BE2C (cell line): ENCODE measurements at regions not wholly inside any gene's neighbourhood (a gene's known extent, or its start where the extent isn't known, plus 50 kb on each side); places are given as distances from the start of the nearest gene placed in this dataset.
"Not testable (repeated sequence)": the region's sequence is repeated elsewhere in the genome, so short reads cannot be mapped to it uniquely, and the experiment has no call there.

ENCODE experiments used
- DNase-seq: peaks from one replicate; pipeline ENCODE4 v3.0.0-alpha.2; 2020
- H3K27me3 ChIP-seq: fragments of 250-450 bp; sonication (Bioruptor Pico); 2 replicates; pipeline ENCODE4 v1.5.1; 2020; ENCODE audit warnings: mild to moderate bottlenecking
- H3K36me3 ChIP-seq: fragments of 250-450 bp; sonication (Bioruptor Pico); 2 replicates; pipeline ENCODE4 v1.5.1; 2020; ENCODE audit warnings: mild to moderate bottlenecking
- H3K4me1 ChIP-seq: fragments of 250-450 bp; sonication (Bioruptor Pico); 2 replicates; pipeline ENCODE4 v1.5.1; 2020
- H3K4me3 ChIP-seq: 2 replicates; pipeline ENCODE4 v1.5.1; 2011; ENCODE audit warnings: low read depth, low read length
- H3K9me3 ChIP-seq: fragments of 250-450 bp; sonication (Bioruptor Pico); 2 replicates; pipeline ENCODE4 v1.5.1; 2020
- TF ChIP-seq, protein P1 (sequence below): IDR thresholded peaks from 2 replicates; pipeline ENCODE4 v1.5.1; 2012; ENCODE audit warnings: mild to moderate bottlenecking, low read depth, low read length

DNA sequence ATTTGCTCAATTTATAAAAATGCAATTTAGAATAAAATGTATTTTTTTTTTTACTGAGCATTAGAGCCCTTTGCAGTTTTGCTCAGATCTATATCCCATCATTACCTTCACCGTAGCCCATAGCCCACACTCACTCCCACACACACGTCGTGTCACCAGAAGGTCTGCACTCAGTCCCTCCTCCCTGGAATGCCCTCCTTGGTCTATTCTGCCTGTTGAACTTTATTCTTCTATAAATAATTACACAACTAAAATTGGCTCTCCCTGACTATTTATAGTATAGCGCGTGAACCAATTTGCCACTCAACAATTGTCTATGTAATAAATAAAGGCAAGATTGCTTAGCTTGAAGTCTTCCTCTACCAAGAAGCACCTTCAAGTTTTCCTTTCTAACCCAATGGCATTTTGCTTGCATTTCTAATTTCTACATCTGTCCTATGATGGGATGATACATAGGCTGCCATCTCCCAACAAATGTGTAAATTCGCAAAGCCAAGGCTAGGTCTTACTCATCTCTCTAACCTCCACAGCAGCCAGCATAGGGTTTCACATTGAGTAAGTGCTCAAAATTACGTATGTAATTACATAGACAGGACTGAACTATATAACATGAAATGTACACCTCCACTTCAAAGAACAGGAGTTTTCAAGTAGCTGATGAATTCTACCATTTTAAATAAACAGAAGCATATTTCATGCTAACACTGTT, 172.0 kb upstream of the HES1 start:
- Histone ChIP-seq H3K9me3 (no peaks in the 10 kb centered on the region), H3K36me3 (no peaks in the 10 kb centered on the region), H3K4me3 (no peak overlapping the region), H3K4me1 (peaks cover 4% of the 10 kb centered on the region; the same call in 1 of the 2 replicates), H3K27me3 (no peaks in the 10 kb centered on the region)
- DNase-seq = no peak
- TF ChIP-seq, protein P1, sequence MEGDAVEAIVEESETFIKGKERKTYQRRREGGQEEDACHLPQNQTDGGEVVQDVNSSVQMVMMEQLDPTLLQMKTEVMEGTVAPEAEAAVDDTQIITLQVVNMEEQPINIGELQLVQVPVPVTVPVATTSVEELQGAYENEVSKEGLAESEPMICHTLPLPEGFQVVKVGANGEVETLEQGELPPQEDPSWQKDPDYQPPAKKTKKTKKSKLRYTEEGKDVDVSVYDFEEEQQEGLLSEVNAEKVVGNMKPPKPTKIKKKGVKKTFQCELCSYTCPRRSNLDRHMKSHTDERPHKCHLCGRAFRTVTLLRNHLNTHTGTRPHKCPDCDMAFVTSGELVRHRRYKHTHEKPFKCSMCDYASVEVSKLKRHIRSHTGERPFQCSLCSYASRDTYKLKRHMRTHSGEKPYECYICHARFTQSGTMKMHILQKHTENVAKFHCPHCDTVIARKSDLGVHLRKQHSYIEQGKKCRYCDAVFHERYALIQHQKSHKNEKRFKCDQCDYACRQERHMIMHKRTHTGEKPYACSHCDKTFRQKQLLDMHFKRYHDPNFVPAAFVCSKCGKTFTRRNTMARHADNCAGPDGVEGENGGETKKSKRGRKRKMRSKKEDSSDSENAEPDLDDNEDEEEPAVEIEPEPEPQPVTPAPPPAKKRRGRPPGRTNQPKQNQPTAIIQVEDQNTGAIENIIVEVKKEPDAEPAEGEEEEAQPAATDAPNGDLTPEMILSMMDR = no peak

DNA sequence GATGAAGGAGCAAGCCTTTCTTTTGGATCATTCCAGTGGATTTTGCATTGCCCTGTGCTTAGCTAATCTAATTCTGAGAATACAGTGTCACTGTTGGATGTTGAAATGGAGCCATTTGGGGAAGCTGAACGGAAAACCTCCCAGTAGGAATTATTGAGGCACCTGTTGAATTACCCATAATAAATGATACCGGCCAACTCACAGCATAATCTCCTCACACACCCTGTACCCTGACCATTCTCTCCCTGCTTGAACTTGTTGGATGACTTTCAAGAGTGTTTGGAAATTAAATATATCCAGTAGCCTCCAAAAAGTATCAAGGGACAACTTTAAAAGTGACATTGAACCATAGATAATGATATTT, 171.4 kb upstream of the HES1 start:
- Histone ChIP-seq H3K4me1 (peaks cover 4% of the 10 kb centered on the region; the same call in 1 of the 2 replicates), H3K9me3 (no peaks in the 10 kb centered on the region), H3K27me3 (no peaks in the 10 kb centered on the region), H3K36me3 (no peaks in the 10 kb centered on the region), H3K4me3 (no peak overlapping the region)
- TF ChIP-seq, protein P1 = no peak
- DNase-seq = no peak

DNA sequence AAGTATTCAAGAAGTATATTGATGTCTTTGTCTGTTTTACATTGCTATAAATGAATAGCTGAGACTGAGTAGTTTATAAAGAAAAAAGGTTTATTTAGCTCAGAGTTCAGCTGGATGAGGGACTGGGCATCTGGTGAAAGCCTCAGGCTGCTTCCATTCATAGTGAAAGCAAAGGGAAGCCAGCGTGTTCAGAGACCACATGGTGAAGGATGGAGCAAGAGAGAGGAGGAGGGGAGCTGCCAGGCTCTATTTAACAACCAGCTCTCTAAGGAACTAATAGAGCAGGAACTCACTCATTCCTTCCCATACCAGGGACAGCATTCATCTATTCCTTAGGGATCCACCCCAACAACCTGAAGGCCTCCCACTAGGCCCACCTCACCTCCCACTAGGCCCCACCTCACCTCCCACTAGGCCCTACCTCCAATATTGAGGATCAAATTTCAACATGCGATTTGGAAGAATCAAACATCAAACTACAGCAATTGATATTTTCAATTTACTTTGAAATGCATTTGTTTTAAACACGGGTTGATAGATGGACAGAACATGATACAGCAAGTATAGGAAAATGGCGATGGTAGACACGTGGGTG, 167.5 kb upstream of the HES1 start:
- no peaks in the 10 kb centered on the region for H3K36me3 ChIP-seq
- H3K4me3 ChIP-seq = no peak overlapping the region
- no peaks in the 10 kb centered on the region for H3K9me3 ChIP-seq
- TF ChIP-seq, protein P1 = no peak
- H3K4me1 ChIP-seq = no peaks in the 10 kb centered on the region
- no peaks in the 10 kb centered on the region for H3K27me3 ChIP-seq
- no peak for DNase-seq

DNA sequence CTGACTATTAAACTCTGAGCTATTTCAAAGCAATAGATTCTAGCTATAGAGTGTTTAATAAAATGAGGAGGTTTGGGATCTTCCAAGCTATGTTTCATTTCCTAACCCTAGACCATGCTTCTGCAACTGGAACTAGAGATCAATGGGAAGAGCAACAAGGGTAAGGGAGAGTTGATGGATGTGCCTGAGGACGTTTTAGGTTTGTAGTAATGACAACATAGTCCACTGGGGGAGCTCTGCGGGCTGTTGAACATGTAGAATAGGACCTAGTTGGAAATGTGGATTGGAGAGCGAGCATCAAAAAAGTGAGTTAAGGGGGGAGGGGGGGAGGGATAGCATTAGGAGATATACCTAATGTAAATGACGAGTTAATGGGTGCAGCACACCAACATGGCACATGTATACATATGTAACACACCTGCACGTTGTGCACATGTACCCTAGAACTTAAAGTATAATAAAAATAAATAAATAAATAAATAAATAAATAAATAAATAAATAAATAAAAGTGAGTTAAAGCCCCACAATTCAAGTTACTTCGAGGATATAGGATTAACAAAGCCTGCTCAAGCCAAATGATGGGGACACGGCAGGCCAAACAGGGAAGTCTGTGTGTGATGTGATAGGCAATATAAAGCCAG, 165.7 kb upstream of the HES1 start:
- H3K36me3 ChIP-seq, H3K4me1 ChIP-seq, H3K27me3 ChIP-seq, H3K9me3 ChIP-seq, H3K4me3 ChIP-seq: not testable (repeated sequence)
- TF ChIP-seq, protein P1 = peak; percentile 74
- peak; percentile 70 for DNase-seq

DNA sequence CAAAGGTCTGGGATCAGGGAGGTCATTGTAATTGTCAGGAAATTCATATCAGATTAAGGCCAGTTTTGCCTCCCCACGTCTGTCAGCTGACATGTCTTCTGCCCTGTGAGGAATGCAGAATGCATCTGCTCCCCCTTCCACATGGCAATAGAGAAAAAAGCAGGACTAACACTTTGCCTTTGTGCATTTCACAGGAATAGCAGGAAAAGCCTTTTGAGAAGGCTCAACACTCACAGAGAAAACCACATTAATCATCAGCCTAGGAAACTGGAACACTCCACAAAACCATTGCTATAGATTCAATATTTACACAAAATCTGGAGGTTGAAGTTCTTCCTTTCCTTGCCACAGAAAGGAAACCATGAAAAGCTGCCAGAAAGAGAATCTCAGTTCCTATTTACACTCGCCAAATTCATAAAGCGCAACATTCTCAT, 165.2 kb upstream of the HES1 start:
- no peaks in the 10 kb centered on the region for H3K27me3 ChIP-seq
- no peaks in the 10 kb centered on the region for H3K36me3 ChIP-seq
- H3K4me3 ChIP-seq = no peak overlapping the region
- H3K4me1 ChIP-seq = no peaks in the 10 kb centered on the region
- DNase-seq = no peak
- TF ChIP-seq, protein P1 = no peak
- no peaks in the 10 kb centered on the region for H3K9me3 ChIP-seq

DNA sequence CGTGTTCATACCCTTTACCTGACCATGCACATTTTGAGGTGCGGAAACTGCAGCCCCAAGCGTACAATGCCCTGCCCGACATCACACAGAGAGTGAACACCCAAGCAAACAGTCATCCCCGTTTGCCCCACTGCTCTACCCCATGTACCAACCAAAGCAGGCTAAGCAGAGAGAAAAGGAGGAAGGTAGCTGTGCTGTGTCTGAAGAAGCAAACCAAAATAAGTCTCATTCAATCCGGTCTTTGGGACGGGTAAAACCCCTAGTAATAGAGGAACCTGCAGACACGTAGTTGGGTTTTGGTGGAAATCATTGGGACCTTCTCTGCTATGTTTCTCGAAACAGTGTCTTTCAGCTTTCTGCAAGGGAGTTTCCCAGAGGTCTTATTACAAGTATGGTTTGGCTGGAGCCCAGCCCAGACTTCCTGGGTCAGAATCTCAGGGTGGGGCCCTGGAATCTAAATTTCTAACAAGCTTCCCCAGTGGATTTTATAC, 164.6 kb upstream of the HES1 start:
- H3K4me3 ChIP-seq = no peak overlapping the region
- H3K36me3 ChIP-seq = no peaks in the 10 kb centered on the region
- DNase-seq = no peak
- H3K4me1 ChIP-seq = no peaks in the 10 kb centered on the region
- H3K9me3 ChIP-seq = no peaks in the 10 kb centered on the region
- no peaks in the 10 kb centered on the region for H3K27me3 ChIP-seq
- TF ChIP-seq, protein P1 = no peak
